HG03103 (cell line): ENCODE measurements at regions not wholly inside any gene's neighbourhood (a gene's known extent, or its start where the extent isn't known, plus 50 kb on each side); places are given as distances from the start of the nearest gene placed in this dataset.
"Not testable (repeated sequence)": the region's sequence is repeated elsewhere in the genome, so short reads cannot be mapped to it uniquely, and the experiment has no call there.

Experiments
- ATAC-seq: cut with Tn5 transposase; IDR thresholded peaks from one replicate; pipeline ENCODE4 v1.9.1; 2021; ENCODE audit warnings: low read depth; ENCODE audit not compliant: unreplicated experiment

- no peak for ATAC-seq
Observed at GRCh38 chr1:192418552-192419285, 101.9 kb downstream of the RGS21 start.

- ATAC-seq = no peak
Observed at GRCh38 chr1:192430644-192431043, 113.9 kb downstream of the RGS21 start.

- ATAC-seq = no peak
Observed at GRCh38 chr1:192435704-192436103, 118.9 kb downstream of the RGS21 start.

- ATAC-seq = no peak
Observed at GRCh38 chr1:192436441-192437078, 119.8 kb downstream of the RGS21 start.

GRCh38 chr1:192438737-192439136, 121.9 kb downstream of the RGS21 start:
- no peak for ATAC-seq

- ATAC-seq = no peak
Observed at GRCh38 chr1:192439373-192440025, 122.7 kb downstream of the RGS21 start.

- no peak for ATAC-seq
Observed at GRCh38 chr1:192441492-192441891, 124.7 kb downstream of the RGS21 start.

GRCh38 chr1:192442736-192443135, 125.9 kb downstream of the RGS21 start:
- no peak for ATAC-seq

- ATAC-seq = no peak
Observed at GRCh38 chr1:192443616-192444015, 126.8 kb downstream of the RGS21 start.

GRCh38 chr1:192445241-192445640, 128.4 kb downstream of the RGS21 start:
- no peak for ATAC-seq

GRCh38 chr1:192445839-192446489, 129.2 kb downstream of the RGS21 start:
- no peak for ATAC-seq

GRCh38 chr1:192448026-192448578, 127.5 kb upstream of the RGS1 start:
- no peak for ATAC-seq

GRCh38 chr1:192453360-192453992, 122.1 kb upstream of the RGS1 start:
- no peak for ATAC-seq

GRCh38 chr1:192459467-192459866, 116.1 kb upstream of the RGS1 start:
- ATAC-seq = no peak

- ATAC-seq = no peak
Observed at GRCh38 chr1:192461684-192462083, 113.9 kb upstream of the RGS1 start.

GRCh38 chr1:192462616-192463015, 113.0 kb upstream of the RGS1 start:
- ATAC-seq = no peak

- no peak for ATAC-seq
Observed at GRCh38 chr1:192463661-192464060, 111.9 kb upstream of the RGS1 start.

- ATAC-seq = not testable (repeated sequence)
Observed at GRCh38 chr1:192465221-192465620, 110.4 kb upstream of the RGS1 start.

GRCh38 chr1:192474080-192474683, 101.4 kb upstream of the RGS1 start:
- ATAC-seq = no peak

GRCh38 chr1:192475329-192475728, 100.2 kb upstream of the RGS1 start:
- no peak for ATAC-seq
